ENCODE measurements at regions not wholly inside any gene's neighbourhood (a gene's known extent, or its start where the extent isn't known, plus 50 kb on each side); places are given as distances from the start of the nearest gene placed in this dataset.

DNA sequence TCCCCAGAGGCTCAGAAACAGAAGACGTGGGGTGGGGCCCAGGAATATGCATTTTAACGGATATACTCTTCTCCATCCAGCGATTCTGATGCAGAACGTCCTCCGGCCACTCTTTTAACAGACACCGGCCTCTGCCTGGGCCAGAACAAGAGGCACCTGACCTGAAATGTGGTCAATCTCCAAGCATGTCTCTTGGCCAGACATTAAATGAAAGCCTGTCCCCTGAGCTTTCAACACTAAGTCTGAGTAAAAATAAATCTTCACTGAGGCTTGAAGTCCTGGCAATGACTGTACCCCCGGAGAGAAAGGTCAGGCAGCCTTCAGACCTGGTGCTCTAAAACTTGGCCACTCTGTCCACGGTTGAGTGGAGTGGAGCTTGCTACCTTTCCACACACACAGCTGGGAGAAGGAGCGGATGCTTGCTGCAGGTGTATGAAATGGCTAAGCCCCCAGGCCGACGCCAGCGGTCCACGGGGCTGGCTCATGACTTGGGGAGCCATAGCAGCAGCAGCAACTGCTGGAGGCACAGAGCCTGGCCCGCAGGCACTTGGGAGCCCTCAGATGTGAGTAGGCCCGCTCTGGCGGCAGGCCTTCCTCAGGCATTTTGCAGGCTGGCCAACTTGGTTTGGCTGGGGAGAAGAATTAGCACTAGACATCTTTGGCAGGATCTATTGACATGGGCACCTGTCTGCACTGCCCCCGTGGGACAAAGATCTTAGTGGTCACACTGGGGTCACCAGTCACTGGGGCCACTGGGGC lies 79.7 kb downstream of the TMEM17 start:
- no peak overlapping the region for H3K9ac ChIP-seq (ENCODE audit: low read length)
- H3K36me3 ChIP-seq (ENCODE audit: insufficient read depth, low read length): no peaks in the 10 kb centered on the region
- peaks cover 3% of the 10 kb centered on the region for H3K9me3 ChIP-seq (ENCODE audit: low read length)
- no peaks in the 10 kb centered on the region for H3K9me2 ChIP-seq (ENCODE audit: insufficient read depth, low read length)
- H2AFZ ChIP-seq (ENCODE audit: low read depth, low read length): no peak overlapping the region
- no peak overlapping the region for H3K4me3 ChIP-seq (ENCODE audit: low read length)
- no peaks in the 10 kb centered on the region for H4K20me1 ChIP-seq (ENCODE audit: insufficient read depth)
- H3K79me2 ChIP-seq (replicated peaks; ENCODE audit: insufficient read depth, low read length): no peaks in the 10 kb centered on the region
- TF ChIP-seq POLR2AphosphoS5 (IDR thresholded peaks at IDR 0.05) (no peak), MXI1 (conservative IDR thresholded peaks at IDR 0.05; ENCODE audit: poor library complexity, severe bottlenecking) (no peak)
- TF ChIP-seq, protein P1, sequence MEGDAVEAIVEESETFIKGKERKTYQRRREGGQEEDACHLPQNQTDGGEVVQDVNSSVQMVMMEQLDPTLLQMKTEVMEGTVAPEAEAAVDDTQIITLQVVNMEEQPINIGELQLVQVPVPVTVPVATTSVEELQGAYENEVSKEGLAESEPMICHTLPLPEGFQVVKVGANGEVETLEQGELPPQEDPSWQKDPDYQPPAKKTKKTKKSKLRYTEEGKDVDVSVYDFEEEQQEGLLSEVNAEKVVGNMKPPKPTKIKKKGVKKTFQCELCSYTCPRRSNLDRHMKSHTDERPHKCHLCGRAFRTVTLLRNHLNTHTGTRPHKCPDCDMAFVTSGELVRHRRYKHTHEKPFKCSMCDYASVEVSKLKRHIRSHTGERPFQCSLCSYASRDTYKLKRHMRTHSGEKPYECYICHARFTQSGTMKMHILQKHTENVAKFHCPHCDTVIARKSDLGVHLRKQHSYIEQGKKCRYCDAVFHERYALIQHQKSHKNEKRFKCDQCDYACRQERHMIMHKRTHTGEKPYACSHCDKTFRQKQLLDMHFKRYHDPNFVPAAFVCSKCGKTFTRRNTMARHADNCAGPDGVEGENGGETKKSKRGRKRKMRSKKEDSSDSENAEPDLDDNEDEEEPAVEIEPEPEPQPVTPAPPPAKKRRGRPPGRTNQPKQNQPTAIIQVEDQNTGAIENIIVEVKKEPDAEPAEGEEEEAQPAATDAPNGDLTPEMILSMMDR (IDR thresholded peaks at IDR 0.05; ENCODE audit: poor library complexity, severe bottlenecking): no peak
- H3K4me2 ChIP-seq (ENCODE audit: low read length): no peak overlapping the region
- no peaks in the 10 kb centered on the region for H3F3A ChIP-seq (ENCODE audit: insufficient read depth, low read length, poor library complexity, severe bottlenecking)
- no peaks in the 10 kb centered on the region for H3K27me3 ChIP-seq (ENCODE audit: insufficient read depth, low read depth, low read length)
- no peak overlapping the region for H3K27ac ChIP-seq (ENCODE audit: low read length)

DNA sequence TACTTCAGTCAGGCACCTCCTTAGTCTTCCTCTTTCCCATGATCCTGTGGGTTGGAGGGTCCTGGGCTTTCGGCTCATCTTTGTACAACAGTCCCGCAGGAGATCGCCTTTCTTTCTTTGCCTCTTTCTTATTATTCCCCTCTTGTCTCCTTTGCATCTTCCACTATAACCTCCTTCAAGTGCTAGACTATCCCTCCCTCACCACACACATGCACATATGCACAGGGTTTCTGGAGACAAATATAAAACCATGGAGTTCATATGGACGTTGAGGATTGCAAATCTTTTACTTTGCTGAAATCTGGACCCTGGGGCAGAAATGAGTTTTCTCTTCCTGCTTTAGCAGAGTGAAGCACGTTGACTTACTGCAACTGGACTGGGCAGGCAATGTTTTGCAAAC lies 80.3 kb downstream of the TMEM17 start:
- TF ChIP-seq POLR2AphosphoS5 (IDR thresholded peaks at IDR 0.05): no peak
- TF ChIP-seq EP300 (conservative IDR thresholded peaks at IDR 0.05; ENCODE audit: poor library complexity, severe bottlenecking): no peak
- TF ChIP-seq SMC3 (conservative IDR thresholded peaks at IDR 0.05; ENCODE audit: poor library complexity): no peak
- TF ChIP-seq TAF1 (IDR thresholded peaks at IDR 0.05; ENCODE audit: low read depth): no peak
- TF ChIP-seq EZH2 (IDR thresholded peaks at IDR 0.05; ENCODE audit: borderline replicate concordance, insufficient read depth, low read length, poor library complexity, severe bottlenecking): no peak
- TF ChIP-seq, protein P2, sequence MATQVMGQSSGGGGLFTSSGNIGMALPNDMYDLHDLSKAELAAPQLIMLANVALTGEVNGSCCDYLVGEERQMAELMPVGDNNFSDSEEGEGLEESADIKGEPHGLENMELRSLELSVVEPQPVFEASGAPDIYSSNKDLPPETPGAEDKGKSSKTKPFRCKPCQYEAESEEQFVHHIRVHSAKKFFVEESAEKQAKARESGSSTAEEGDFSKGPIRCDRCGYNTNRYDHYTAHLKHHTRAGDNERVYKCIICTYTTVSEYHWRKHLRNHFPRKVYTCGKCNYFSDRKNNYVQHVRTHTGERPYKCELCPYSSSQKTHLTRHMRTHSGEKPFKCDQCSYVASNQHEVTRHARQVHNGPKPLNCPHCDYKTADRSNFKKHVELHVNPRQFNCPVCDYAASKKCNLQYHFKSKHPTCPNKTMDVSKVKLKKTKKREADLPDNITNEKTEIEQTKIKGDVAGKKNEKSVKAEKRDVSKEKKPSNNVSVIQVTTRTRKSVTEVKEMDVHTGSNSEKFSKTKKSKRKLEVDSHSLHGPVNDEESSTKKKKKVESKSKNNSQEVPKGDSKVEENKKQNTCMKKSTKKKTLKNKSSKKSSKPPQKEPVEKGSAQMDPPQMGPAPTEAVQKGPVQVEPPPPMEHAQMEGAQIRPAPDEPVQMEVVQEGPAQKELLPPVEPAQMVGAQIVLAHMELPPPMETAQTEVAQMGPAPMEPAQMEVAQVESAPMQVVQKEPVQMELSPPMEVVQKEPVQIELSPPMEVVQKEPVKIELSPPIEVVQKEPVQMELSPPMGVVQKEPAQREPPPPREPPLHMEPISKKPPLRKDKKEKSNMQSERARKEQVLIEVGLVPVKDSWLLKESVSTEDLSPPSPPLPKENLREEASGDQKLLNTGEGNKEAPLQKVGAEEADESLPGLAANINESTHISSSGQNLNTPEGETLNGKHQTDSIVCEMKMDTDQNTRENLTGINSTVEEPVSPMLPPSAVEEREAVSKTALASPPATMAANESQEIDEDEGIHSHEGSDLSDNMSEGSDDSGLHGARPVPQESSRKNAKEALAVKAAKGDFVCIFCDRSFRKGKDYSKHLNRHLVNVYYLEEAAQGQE (IDR thresholded peaks at IDR 0.05; ENCODE audit: borderline replicate concordance): no peak
- no peaks in the 10 kb centered on the region for H3K27me3 ChIP-seq (ENCODE audit: insufficient read depth, low read depth, low read length)
- H3K27ac ChIP-seq (ENCODE audit: low read length): no peak overlapping the region
- no peaks in the 10 kb centered on the region for H3F3A ChIP-seq (ENCODE audit: insufficient read depth, low read length, poor library complexity, severe bottlenecking)
- no peak overlapping the region for H3K4me2 ChIP-seq (ENCODE audit: low read length)
- H3K36me3 ChIP-seq (ENCODE audit: insufficient read depth, low read length): no peaks in the 10 kb centered on the region
- no peak overlapping the region for H3K4me3 ChIP-seq (ENCODE audit: low read length)
- no peak overlapping the region for H2AFZ ChIP-seq (ENCODE audit: low read depth, low read length)
- H3K9me3 ChIP-seq (ENCODE audit: low read length): peaks cover 3% of the 10 kb centered on the region
- H4K20me1 ChIP-seq (ENCODE audit: insufficient read depth): no peaks in the 10 kb centered on the region
- H3K79me2 ChIP-seq (replicated peaks; ENCODE audit: insufficient read depth, low read length): no peaks in the 10 kb centered on the region
- H3K9ac ChIP-seq (ENCODE audit: low read length): no peak overlapping the region
- H3K9me2 ChIP-seq (ENCODE audit: insufficient read depth, low read length): no peaks in the 10 kb centered on the region

DNA sequence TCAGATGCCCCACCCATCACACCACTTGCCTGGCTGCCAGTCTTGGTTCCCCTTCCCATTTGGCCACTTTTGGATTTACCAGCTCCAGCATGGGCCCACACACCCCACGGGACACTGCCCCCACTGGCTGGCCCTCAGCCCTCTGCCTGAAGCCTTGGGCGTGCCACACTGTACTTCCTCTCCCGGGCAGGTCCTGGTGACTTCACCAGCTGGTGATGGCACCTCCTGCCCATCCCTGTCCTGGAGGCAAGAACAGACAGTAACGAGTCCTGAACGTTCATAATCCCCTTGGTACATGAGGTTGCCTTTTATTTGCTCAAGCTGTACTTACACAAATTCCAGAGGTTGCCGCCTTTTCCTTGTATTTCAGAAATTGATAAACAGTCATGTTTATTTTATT lies 81.1 kb downstream of the TMEM17 start:
- Histone ChIP-seq H3K9me2 (ENCODE audit: insufficient read depth, low read length) (no peaks in the 10 kb centered on the region), H3K9ac (ENCODE audit: low read length) (no peak overlapping the region), H3K4me2 (ENCODE audit: low read length) (no peak overlapping the region), H3K4me3 (ENCODE audit: low read length) (no peak overlapping the region), H3K36me3 (ENCODE audit: insufficient read depth, low read length) (no peaks in the 10 kb centered on the region), H3K79me2 (replicated peaks; ENCODE audit: insufficient read depth, low read length) (no peaks in the 10 kb centered on the region), H3K9me3 (ENCODE audit: low read length) (no peaks in the 10 kb centered on the region), H4K20me1 (ENCODE audit: insufficient read depth) (no peaks in the 10 kb centered on the region), H3K27me3 (ENCODE audit: insufficient read depth, low read depth, low read length) (no peaks in the 10 kb centered on the region), H3K27ac (ENCODE audit: low read length) (no peak overlapping the region), H3F3A (ENCODE audit: insufficient read depth, low read length, poor library complexity, severe bottlenecking) (no peaks in the 10 kb centered on the region), H2AFZ (ENCODE audit: low read depth, low read length) (no peak overlapping the region)
- TF ChIP-seq, protein P1 (IDR thresholded peaks at IDR 0.05; ENCODE audit: poor library complexity, severe bottlenecking): no peak
- no peak for TF ChIP-seq MXI1 (conservative IDR thresholded peaks at IDR 0.05; ENCODE audit: poor library complexity, severe bottlenecking)
- TF ChIP-seq, protein P2 (IDR thresholded peaks at IDR 0.05; ENCODE audit: borderline replicate concordance): no peak
